ENCODE measurements at regions not wholly inside any gene's neighbourhood (a gene's known extent, or its start where the extent isn't known, plus 50 kb on each side); places are given as distances from the start of the nearest gene placed in this dataset.

- no peak for TF ChIP-seq CTCF (IDR thresholded peaks at IDR 0.05)
- no peak for TF ChIP-seq POLR2A (IDR thresholded peaks at IDR 0.05)
These were observed 108.1 kb upstream of the PAQR3 start for GRCh38 chr4:79047316-79047715.
